ENCODE measurements at regions not wholly inside any gene's neighbourhood (a gene's known extent, or its start where the extent isn't known, plus 50 kb on each side); places are given as distances from the start of the nearest gene placed in this dataset.

DNA sequence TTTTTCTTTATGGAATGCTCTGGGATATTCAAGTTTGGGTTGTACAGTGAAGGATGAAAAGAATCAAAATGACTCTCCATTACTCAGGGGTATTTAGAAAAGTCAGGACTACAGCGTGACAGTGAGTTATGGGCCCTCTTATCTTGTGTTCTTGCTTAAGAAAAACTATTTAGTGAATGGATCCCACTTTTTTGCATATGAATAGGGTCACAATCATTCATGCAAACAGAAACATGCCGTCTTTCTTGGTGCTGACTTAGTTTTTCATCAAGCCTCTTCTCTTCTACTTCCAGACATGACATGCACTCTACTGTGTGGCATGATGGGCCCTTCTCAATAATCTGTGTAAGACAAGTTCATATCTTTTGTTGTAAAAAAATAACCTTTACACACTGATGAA is 488.4 kb upstream of the MMS22L start:
- TF ChIP-seq EZH2 (IDR thresholded peaks at IDR 0.05; ENCODE audit: borderline replicate concordance, insufficient read depth, low read depth, low read length, poor library complexity, severe bottlenecking), result no peak
- TF ChIP-seq, protein P1, sequence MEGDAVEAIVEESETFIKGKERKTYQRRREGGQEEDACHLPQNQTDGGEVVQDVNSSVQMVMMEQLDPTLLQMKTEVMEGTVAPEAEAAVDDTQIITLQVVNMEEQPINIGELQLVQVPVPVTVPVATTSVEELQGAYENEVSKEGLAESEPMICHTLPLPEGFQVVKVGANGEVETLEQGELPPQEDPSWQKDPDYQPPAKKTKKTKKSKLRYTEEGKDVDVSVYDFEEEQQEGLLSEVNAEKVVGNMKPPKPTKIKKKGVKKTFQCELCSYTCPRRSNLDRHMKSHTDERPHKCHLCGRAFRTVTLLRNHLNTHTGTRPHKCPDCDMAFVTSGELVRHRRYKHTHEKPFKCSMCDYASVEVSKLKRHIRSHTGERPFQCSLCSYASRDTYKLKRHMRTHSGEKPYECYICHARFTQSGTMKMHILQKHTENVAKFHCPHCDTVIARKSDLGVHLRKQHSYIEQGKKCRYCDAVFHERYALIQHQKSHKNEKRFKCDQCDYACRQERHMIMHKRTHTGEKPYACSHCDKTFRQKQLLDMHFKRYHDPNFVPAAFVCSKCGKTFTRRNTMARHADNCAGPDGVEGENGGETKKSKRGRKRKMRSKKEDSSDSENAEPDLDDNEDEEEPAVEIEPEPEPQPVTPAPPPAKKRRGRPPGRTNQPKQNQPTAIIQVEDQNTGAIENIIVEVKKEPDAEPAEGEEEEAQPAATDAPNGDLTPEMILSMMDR (IDR thresholded peaks at IDR 0.05), result no peak
- intact Hi-C loops (cut with micrococcal nuclease), result no loop called here
- no CpG with 5 or more reads among the region's 2 CpGs for WGBS (ENCODE audit: insufficient coverage)
- Mint-ChIP-seq H3K9me3 (ENCODE audit: insufficient read depth) (no peaks in the 10 kb centered on the region), H3K4me1 (no peaks in the 10 kb centered on the region), H3K27me3 (no peaks in the 10 kb centered on the region), H3K4me3 (no peak overlapping the region), H3K27ac (no peak overlapping the region)
- H2AFZ ChIP-seq (ENCODE audit: insufficient read depth, low read depth, low read length, poor library complexity, severe bottlenecking), result no peak overlapping the region
- no peaks in the 10 kb centered on the region for H4K20me1 ChIP-seq (ENCODE audit: control insufficient read depth, insufficient read depth, low read length, poor library complexity, severe bottlenecking)
- H3K4me2 ChIP-seq (replicated peaks; ENCODE audit: low read depth, low read length, poor library complexity, severe bottlenecking), result no peak overlapping the region
- DNase-seq (no peak), ATAC-seq (ENCODE audit: low read depth) (no peak)
- no peaks in the 10 kb centered on the region for H3K36me3 ChIP-seq (replicated peaks in 1 of 2; ENCODE audit: control extremely low read depth in 1 of 2, control insufficient read depth in 1 of 2, extremely low read depth in 1 of 2, insufficient read depth in 2 of 2, low read length in 1 of 2)
- no peaks in the 10 kb centered on the region for H3K4me1 ChIP-seq (ENCODE audit: control insufficient read depth in 2 of 2, insufficient read depth in 2 of 2, low read length in 2 of 2)
- no peak overlapping the region for H3K27ac ChIP-seq (ENCODE audit: low read length in 2 of 2)
- no peaks in the 10 kb centered on the region for H3K79me2 ChIP-seq (ENCODE audit: control insufficient read depth, insufficient read depth, low read length)
- H3K4me3 ChIP-seq (ENCODE audit: control extremely low read depth in 1 of 5, extremely low read depth in 1 of 5, insufficient read depth in 1 of 5, low read depth in 2 of 5, low read length in 4 of 5), result no peak overlapping the region
- H3K9me3 ChIP-seq (ENCODE audit: control extremely low read depth in 1 of 3, control insufficient read depth in 2 of 3, insufficient read depth in 1 of 3, low read length in 2 of 3), result peaks cover 0 to 6% (median 0%) of the 10 kb centered on the region in 3 donors
- H3K9ac ChIP-seq (ENCODE audit: low read length), result no peak overlapping the region
- no peaks in the 10 kb centered on the region for H3K27me3 ChIP-seq (replicated peaks in 1 of 4; ENCODE audit: control extremely low read depth in 1 of 4, control insufficient read depth in 3 of 4, insufficient read depth in 4 of 4, low read length in 3 of 4)
- ChIA-PET CTCF (interaction anchor here (0.6 kb wide), 1 partner anchor 28 kb away, joined by 3 read pairs; no protein-coding TSS in a partner anchor), POLR2A (no interaction called here)

DNA sequence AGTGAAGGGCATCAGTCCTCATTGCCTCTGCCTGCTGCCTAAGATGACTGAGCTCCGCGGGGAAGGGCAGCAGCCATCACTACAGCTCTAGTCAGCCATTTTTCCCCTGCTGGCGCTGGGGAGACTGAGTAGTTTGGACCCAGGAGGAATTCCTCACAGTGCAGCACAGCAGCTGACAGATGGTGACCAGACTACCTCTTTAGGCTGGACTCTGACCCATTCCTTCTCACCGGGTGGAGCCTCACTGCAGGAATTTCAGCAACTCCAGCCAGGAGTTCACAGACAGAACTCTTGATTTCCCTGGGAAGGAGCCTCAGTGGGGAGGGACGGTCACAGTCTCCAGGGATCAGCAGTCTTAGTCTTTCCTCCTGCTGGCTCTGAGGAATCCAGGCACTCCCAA is 492.0 kb upstream of the MMS22L start:
- no peaks in the 10 kb centered on the region for H3K36me3 ChIP-seq (replicated peaks in 1 of 2; ENCODE audit: control extremely low read depth in 1 of 2, control insufficient read depth in 1 of 2, extremely low read depth in 1 of 2, insufficient read depth in 2 of 2, low read length in 1 of 2)
- no peaks in the 10 kb centered on the region for H3K27me3 Mint-ChIP-seq
- no peak for DNase-seq
- H2AFZ ChIP-seq (ENCODE audit: insufficient read depth, low read depth, low read length, poor library complexity, severe bottlenecking), result no peak overlapping the region
- peaks cover 0 to 6% (median 0%) of the 10 kb centered on the region in 3 donors for H3K9me3 ChIP-seq (ENCODE audit: control extremely low read depth in 1 of 3, control insufficient read depth in 2 of 3, insufficient read depth in 1 of 3, low read length in 2 of 3)
- TF ChIP-seq, protein P1 (IDR thresholded peaks at IDR 0.05), result no peak
- TF ChIP-seq EZH2 (IDR thresholded peaks at IDR 0.05; ENCODE audit: borderline replicate concordance, insufficient read depth, low read depth, low read length, poor library complexity, severe bottlenecking), result no peak
- H3K27ac Mint-ChIP-seq, result no peak overlapping the region
- ChIA-PET CTCF (no interaction called here), POLR2A (no interaction called here)
- H4K20me1 ChIP-seq (ENCODE audit: control insufficient read depth, insufficient read depth, low read length, poor library complexity, severe bottlenecking), result no peaks in the 10 kb centered on the region
- H3K4me3 ChIP-seq (ENCODE audit: control extremely low read depth in 1 of 5, extremely low read depth in 1 of 5, insufficient read depth in 1 of 5, low read depth in 2 of 5, low read length in 4 of 5), result no peak overlapping the region
- H3K4me1 ChIP-seq (ENCODE audit: control insufficient read depth in 2 of 2, insufficient read depth in 2 of 2, low read length in 2 of 2), result no peaks in the 10 kb centered on the region
- H3K79me2 ChIP-seq (ENCODE audit: control insufficient read depth, insufficient read depth, low read length), result no peaks in the 10 kb centered on the region
- H3K9ac ChIP-seq (ENCODE audit: low read length), result no peak overlapping the region
- no peaks in the 10 kb centered on the region for H3K9me3 Mint-ChIP-seq (ENCODE audit: insufficient read depth)
- 96% methylated on average over 5 of the region's 5 CpGs for whole genome bisulfite sequencing (ENCODE audit: insufficient coverage)
- H3K4me3 Mint-ChIP-seq, result no peak overlapping the region
- no peak overlapping the region for H3K4me2 ChIP-seq (replicated peaks; ENCODE audit: low read depth, low read length, poor library complexity, severe bottlenecking)
- intact Hi-C loops (cut with micrococcal nuclease), result no loop called here
- H3K4me1 Mint-ChIP-seq, result no peaks in the 10 kb centered on the region
- ATAC-seq (ENCODE audit: low read depth), result no peak
- H3K27me3 ChIP-seq (replicated peaks in 1 of 4; ENCODE audit: control extremely low read depth in 1 of 4, control insufficient read depth in 3 of 4, insufficient read depth in 4 of 4, low read length in 3 of 4), result no peaks in the 10 kb centered on the region
- no peak overlapping the region for H3K27ac ChIP-seq (ENCODE audit: low read length in 2 of 2)

Data from B cell (primary cell).